AG08395 (cell line): ENCODE measurements at regions not wholly inside any gene's neighbourhood (a gene's known extent, or its start where the extent isn't known, plus 50 kb on each side); places are given as distances from the start of the nearest gene placed in this dataset.
"Not testable (repeated sequence)": the region's sequence is repeated elsewhere in the genome, so short reads cannot be mapped to it uniquely, and the experiment has no call there.

ENCODE experiments used
- DNase-seq: peaks from one replicate; pipeline ENCODE4 v3.0.0; 2012; ENCODE audit warnings: mixed read lengths, low spot score

- no peak for DNase-seq
These were observed 692.5 kb upstream of the MIR17HG start for GRCh38 chr13:90654970-90655369.

GRCh38 chr13:90664200-90664599 lies 683.3 kb upstream of the MIR17HG start:
- DNase-seq, result not testable (repeated sequence)

DNA sequence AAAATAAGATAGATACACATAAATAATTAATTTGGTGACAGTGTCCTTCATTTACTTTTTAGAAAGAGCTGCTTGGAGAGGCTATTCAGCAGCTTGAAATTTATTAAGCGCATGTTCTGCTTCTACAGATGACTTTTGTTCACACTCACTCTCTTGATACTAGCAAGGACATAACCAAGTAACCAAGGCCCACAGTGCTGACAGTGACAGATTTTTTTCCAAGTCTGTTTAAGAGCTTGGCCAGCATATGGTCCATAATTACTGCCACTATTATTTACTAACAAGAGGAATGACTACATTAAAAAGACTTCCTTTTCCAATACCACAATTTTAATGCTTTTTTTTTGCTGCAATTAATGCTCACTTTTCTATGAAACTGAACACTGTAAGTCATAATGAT lies 673.7 kb upstream of the MIR17HG start:
- DNase-seq, result no peak

DNA sequence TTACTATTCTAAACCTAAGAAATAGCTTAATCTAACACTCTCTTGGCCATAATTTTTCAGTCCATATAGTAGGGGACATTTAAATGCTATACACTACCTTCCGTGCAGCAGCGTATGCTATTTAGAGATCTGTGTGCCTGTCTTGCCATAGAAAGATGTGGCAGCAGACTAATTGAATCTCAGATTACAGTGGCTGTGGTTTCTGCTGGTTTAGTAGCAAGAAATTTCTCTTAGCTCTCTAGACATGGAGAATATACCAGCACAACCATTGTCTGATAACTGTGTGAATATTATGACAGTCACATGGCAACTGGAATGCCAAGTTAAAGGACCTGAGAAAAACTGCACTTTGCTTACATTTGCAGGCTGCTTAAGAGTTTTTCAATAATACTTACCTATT lies 672.4 kb upstream of the MIR17HG start:
- DNase-seq, result no peak

- no peak for DNase-seq
These were observed 666.7 kb upstream of the MIR17HG start for GRCh38 chr13:90680826-90681225.

DNA sequence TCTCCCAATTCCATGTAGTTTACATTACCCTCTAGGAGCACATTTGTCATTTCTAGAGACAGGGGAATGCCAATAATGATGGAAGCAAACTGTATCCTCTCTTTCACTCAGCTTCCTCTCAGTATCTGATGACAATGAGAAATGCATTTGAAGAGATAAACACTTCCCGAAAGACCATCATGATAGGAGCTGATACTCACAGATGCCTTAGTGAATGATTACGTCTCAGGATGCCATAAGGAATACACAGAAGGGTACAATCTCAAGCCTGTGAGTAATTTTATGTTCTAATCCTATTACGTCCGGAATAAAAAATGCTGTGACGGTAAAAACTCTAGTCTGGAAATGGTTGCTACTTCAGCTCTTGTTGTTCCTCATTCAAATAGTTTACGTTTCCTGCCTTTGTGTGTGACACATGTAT lies 663.8 kb upstream of the MIR17HG start:
- no peak for DNase-seq

DNA sequence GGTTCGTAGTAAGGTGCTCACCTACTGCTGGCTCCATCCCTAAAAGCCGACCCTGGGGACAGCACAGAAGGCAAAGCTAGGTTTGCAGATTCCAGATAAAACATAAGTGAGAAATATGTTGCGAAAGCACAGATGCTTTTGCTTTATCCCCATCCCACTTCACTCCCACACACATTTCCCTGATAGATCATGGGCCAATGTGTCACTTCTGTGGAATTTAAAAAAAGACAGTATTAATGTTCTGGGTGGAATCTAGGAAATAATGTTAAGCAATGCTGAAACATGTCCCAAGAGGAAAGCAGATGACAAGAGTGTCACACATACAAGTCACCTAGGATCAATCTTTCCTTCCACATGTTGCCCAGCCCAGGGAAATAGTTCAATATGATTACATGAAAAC lies 661.0 kb upstream of the MIR17HG start:
- peak; percentile 72 for DNase-seq

DNA sequence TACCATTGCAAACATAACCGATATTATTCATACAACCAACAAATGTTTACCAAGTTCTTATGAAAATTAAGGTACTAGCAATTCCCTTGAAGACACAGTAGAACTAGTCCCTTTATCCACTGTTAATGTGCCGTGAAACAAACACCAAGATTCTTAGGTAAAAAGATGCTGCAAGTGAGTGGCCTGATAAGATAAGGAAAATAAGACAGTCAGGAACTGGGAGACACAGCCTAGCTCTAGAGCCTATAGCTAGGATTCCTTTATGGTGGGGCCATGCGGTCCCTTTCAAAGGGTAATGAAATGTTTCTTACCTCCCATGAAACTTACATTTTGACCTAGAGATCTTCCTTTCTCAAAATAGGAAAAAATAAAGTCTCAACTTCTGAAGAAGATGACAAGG lies 658.4 kb upstream of the MIR17HG start:
- DNase-seq, result no peak

DNA sequence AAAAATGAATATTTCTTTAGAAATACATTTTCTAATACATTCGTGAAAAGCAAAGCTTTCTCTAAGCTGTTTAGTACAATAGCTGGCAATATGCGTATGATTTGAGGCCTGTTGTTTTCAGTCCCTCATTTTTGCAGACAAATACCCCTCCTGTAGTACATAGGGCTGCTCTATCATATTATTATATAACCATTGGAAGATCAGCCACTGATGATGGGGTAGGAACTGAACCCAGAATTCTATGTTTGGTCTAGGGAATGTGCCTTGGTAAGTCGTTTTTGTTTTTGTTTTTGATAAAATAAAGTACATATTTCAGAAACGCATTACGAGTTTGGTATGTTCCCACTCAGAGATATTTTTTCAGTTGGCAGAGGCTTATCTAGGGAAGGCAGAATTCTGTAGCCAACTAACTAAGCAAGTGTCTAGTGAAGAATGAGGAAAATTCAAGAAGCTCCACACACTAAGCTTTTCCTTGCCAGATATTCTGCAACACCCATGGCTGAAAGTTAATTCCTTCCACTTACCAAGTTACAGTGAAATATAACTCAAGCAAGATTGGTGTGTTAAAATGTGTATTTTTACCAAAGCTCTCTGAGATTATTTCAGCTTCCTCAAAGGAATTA lies 656.9 kb upstream of the MIR17HG start:
- peak; percentile 44 for DNase-seq

- DNase-seq, result peak; percentile 57
These were observed 651.2 kb upstream of the MIR17HG start for GRCh38 chr13:90696254-90696653.

DNA sequence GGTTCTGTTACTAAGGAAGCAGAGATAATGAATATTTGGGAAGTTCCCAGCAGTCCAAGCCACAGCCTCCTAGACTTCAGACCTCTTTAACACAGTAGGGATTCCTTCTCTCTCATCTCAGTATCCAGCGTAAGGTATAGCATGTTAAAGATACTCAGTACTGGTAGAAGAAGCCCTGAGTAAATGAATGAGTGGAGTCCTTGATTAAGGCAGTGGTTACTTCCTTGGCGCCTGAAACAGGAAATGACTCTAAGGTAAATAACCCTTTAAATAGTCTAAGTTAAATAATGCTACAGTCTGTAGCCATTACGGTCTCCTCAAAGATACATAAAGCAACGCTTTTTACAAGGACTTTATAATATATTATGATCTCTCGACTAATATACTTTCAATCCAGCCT lies 650.8 kb upstream of the MIR17HG start:
- DNase-seq, result no peak

GRCh38 chr13:90700340-90700739 lies 647.1 kb upstream of the MIR17HG start:
- DNase-seq, result no peak

GRCh38 chr13:90701264-90701663 lies 646.2 kb upstream of the MIR17HG start:
- DNase-seq, result no peak

DNA sequence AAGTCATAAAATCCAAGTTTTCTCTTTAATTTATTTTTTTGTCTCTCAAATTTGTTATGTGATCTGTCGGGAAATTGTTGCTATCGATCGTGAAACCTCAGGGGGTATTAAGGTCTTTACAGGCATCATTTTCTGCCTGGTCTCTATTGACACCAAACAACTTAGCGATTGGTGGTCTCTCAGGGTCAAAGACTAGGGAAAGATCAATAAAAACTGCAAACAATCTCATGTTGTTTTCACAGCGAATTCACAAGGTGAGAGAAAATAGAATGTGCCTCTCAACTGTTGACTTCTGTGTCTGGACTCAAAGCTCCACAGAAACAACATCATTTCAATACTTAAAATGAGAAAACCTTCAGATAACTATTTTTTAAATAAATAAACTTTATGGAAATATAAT lies 645.4 kb upstream of the MIR17HG start:
- no peak for DNase-seq

DNA sequence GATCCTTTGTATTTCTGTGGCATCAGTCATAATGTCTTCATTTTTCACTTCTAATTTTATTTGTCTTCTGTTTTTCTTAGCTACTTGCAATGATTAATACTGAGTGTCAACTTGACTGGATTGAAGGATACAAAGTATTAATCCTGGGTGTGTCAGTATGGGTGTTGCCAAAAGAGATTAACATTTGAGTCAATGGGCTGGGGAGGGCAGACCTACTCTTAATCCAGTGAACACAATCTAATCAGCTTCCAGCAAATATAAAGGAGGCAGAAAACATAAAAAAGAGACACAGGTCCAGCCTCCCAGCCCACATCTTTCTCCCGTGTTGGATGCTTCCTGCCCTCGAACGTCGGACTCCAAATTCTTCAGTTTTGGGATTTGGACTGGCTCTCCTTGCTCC lies 640.9 kb upstream of the MIR17HG start:
- DNase-seq, result no peak

DNA sequence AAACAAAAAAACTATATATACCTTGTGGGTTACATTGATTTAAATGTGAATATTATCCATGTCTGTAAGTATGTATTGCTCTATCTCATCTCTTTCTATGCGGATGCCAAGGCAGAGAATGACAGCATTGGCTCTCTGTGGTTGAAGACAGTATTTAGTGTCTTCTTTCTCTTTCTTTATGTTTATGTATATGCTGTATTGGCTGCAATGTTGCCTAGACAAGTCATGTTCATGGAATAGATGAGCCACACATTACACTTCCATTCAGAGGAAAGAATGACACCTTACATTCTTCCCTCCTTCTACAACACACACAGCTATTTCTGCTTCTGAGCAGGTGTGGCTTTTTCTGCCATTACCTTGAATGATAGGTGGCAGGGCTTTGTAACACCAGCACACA lies 639.4 kb upstream of the MIR17HG start:
- DNase-seq, result no peak

DNA sequence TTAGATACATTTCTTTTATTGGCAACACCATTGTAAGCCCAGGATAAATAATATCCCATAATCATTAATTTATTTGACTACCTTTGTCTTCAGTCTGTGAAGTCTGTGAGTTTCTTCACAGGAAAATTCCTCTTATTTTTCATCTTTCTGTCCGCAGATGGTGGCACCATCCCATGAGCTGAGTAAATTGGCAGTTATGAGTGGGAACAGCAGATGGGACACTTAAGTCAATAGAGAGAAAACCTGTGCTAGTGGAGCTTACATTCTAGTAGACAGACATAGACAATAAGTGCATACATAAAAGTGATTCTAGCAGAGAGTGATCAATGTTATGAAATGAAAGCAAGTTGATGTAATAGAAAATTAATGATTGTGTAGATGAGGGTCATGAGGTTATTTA lies 638.2 kb upstream of the MIR17HG start:
- no peak for DNase-seq

DNA sequence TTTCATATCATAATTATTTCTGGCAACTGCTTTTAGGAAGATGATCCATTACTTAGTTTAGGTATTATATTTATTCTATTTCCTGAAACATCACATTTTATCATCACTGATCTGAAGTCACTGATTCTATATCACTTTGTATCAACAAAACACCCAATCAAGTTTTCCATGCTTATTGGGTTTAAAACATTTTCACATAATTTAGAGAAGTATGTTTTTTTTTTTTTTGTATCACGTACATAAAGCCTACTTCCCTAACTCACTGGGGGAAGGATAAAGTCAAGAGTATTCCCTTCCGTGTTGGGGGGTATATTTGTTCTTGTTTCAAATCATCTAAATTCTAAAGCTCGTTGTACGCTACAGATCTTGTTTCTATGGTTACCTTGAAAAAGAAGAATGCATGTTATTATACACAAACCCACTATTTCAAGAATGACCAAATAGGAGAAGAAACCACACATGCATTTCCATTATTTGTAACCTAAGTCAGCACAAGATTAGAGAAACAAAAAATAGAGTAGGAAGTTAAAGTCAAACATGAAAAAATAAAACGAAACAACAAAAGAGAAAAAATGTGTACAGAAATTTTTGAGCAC lies 637.2 kb upstream of the MIR17HG start:
- DNase-seq, result no peak

DNA sequence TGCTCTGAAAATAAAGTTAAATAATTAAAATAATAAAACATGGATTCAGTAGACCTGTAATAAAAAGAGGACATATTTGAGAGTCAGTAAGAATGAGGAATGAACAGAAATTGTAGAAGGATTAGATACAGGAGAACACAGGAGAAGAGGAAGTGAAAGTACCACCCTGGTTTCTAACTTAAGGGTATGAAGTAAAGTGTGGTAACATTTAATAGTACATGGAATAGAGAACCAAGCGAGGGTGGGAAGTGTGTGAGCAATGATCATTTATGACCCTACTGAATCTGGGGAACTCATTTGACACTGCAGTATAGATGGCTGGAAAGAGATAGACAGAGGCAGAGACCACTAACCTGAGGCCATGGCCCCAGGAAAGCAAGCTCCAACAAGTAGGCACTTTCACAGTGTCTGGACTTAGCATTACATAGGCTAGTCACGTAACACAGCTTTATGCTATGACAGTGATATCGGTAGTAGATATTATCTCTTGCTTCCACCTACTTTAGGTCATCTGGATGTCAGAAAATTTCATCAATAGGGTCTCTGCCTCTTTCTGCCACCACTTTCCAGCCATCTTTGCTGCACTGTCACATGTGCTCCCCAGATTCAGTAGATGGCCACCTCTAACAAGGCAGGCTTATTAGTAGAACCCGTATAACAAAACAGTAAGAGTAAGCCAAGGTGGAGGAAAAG lies 633.9 kb upstream of the MIR17HG start:
- no peak for DNase-seq

- no peak for DNase-seq
These were observed 632.0 kb upstream of the MIR17HG start for GRCh38 chr13:90715485-90715884.

- peak; percentile 87 for DNase-seq
These were observed 630.0 kb upstream of the MIR17HG start for GRCh38 chr13:90717451-90717936.

DNA sequence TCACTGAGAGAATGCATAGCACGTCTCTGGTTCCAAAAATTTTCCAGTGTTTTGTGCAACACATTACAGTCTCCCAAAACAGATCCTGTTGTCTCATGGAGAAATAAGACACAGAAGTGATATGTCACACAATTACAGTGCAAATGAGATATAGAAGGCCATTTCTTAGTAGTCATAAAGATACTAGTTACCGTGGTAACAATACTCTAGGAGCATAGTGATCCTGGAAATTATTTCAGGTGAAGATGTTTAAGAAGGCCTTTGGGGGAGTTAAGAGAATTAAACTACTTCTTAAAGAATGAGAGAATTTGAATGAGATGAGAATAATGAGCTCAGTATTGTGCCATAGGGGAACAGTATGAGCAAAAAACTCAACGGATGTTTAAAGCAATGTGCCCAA lies 628.0 kb upstream of the MIR17HG start:
- no peak for DNase-seq

- no peak for DNase-seq
These were observed 625.5 kb upstream of the MIR17HG start for GRCh38 chr13:90721937-90722336.

- DNase-seq, result no peak
These were observed 624.1 kb upstream of the MIR17HG start for GRCh38 chr13:90723381-90723780.
